ENCODE measurements at regions not wholly inside any gene's neighbourhood (a gene's known extent, or its start where the extent isn't known, plus 50 kb on each side); places are given as distances from the start of the nearest gene placed in this dataset.
A peak's percentile ranks its signal among the peaks of the same experiment; 100 is the strongest.

DNA sequence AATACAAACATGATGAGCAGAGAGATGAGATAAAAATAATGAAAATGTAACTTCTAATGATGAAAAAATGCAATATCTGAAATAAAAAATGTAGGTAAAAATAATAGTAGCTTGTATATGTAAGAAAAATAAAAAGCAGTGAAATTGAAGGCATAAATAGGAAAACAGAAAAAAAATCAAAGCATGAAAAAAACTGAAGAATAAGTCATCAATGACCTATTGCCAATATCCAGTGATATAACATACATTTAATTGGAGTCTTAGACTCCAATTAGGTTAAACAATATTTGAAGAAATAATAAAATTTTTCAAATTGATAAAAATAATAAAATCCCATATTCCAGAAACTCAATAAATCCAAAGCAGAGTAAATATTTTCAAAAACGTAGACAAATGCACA lies 114.0 kb upstream of the HDGFL1 start:
- DNase-seq (ENCODE audit: low read depth in 4 of 4, low spot score in 3 of 4): no peak

DNA sequence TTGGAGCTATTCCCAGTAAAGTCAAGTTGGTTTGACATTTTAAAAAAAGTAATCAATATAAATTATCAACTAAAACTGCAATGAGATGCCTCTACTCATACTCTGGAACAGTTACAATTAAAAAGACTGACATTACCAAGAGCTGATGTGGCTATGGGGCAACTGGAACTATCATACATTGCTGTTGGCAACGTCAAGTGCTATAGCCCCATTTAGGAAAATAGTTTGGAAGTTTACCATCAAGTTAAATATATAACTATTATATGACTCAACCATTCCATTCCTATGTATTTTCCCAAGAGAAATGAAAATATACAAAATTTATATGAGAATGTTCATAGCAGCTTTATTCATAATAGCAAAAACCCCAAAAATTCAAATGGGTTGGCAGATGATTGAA lies 111.4 kb upstream of the HDGFL1 start:
- DNase-seq (ENCODE audit: low read depth in 4 of 4, low spot score in 3 of 4): no peak

DNA sequence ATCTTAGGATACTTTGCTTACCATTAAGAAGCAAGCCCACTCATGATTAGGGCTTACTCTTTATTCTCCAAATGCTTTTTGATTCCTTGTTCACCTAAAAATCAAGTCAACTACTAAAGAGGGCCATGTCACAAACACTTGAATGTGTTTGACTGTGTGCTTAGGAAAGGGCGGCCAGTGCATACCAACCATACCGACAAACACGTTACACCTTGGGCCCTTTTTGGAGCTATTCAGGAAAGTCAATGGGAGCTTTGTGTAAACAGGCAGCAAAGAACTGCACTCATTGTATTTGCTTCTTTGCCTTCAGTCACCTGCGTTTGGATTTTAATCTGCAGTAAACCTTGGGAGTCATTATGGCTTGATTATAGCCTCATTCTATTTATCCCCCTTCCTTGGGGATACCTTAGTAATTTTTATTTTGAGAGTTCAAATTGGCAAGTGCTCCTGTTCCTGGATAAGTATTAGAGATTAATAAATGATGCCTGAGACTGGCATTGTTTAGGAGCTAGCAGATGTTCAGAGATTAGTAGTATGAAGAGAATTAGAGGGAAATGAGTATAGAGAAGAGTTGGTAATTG lies 102.6 kb upstream of the HDGFL1 start:
- DNase-seq (ENCODE audit: low read depth in 4 of 4, low spot score in 3 of 4): no peak

DNA sequence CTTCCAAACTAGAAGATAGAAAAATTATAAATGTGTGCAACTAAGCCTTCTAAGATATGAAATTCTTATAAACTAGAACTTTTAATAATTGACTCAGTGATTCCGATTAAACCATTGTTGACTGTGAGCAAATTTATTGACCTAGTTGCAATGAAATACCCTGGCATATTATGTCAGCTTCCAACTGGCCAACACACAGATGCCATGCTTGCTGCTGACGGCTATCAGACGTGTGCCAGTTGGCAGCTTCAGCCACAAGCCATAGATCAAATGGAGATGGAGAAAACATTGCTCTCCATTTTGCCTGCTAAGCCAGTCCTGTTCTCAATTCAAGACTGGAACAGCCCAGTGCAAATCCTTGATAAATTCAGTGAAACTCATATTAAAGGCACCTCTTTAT lies 101.7 kb upstream of the HDGFL1 start:
- no peak for DNase-seq (ENCODE audit: low read depth in 4 of 4, low spot score in 3 of 4)

DNA sequence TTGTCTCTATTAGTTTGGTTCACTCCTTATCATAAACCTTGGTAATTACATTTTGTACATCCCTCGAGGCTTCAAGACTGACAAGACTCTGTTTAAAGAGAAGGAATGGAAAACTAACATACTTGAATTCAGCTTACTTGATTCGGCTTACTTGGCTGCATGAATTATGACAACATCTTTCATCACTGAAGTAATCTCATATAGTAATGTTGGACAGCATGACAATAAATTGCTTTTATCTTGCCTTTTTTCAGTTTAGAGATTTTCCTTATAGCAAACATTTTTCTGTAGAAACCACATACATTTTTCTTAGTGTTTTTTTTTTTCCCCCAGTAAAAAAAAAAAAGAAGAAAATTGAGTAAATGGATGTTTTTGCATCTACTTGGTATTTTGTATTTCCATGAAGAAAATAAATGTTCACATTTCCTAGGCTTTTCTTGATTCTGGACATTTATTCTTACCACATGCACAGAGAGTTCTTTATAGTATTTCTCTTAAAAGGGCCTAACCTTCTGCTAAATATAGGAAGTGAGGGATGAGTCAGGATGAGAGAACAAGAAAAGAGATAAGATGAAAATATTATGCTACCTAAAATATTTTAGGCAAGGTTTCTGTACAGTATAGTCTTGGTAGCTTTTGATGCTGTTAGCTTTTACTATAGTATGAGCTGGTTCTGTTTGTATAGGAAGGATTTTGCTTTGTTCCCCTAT lies 101.0 kb upstream of the HDGFL1 start:
- no peak for DNase-seq (ENCODE audit: low read depth in 4 of 4, low spot score in 3 of 4)

DNA sequence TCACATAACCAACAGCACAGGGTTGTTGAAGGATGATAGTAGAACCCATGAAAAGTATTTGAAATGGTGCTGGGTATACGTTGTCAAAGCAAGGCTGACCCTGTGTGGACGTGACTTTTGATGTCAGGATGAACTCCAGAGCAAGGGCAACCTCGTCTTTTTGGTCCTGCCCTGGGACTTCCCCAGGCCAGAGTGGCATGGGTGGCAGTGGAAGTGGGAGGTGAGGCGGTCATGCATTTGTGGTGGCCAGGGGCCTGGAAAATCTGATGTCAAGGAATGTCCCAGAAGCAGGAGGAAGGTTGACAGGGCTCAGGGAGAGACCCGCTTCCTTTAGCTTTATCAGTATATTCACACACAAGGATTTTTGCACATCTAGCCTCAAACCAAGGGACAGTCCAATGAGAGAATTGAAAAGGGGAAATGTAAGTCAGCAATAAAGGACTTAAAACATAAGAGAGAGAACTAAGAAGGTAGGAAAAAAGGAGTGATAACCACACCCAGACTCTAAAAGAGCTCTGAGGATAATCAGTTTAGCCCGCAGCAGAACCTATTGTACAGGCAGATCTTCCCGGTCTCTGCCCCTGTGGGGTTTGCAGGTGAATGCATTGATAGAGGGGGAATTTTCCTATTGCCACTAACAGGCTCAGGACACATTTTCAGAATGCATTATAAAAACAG lies 98.8 kb upstream of the HDGFL1 start:
- DNase-seq (ENCODE audit: low read depth in 4 of 4, low spot score in 3 of 4): no peak

DNA sequence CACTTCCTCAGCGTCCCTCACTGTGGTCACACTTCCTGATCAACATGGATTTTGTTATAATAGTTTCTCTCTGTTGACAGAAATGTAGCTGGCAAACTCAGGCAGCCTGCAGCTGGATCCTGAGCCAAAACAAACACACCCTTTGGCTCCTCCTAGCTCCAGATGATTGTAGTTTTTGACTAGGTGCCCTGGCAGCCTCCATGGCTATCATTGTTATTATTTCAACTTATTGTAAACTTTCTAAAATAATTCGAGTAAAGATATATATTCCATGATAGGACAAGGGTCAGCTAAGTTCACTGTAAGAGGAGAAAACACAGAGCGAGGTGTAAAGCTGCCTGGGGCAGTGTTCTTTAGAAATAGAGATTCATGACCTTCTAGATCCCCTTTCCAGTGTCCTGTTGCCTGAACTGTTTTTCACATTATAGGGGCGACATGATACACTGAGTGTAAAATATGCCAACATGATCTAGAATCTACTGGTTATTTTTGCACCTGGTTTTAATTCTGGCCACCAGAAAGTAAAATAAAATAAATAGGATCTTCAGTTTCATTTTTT lies 98.2 kb upstream of the HDGFL1 start:
- peak in 1 of 4 donors; percentile 48 for DNase-seq (ENCODE audit: low read depth in 4 of 4, low spot score in 3 of 4)

DNA sequence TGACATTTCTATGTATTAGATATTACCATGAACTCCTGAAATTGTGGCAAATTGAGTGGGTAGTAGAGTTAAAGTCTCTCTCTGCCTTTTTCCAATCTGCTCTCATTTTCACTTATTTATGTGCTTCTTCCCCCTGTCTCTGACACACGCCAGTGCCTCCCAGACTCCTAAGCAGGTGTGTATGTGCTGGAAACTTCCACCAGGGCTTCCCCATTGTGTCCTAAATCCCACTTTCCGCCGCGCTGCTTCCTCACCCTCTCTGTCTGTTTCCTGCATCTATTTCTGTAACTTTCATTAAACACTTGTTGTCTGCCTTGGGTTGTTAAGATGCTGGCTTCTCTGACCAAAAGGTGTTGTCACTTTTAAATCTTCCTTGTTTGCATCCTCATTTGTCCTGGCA lies 97.6 kb upstream of the HDGFL1 start:
- DNase-seq (ENCODE audit: low read depth in 4 of 4, low spot score in 3 of 4): no peak

DNA sequence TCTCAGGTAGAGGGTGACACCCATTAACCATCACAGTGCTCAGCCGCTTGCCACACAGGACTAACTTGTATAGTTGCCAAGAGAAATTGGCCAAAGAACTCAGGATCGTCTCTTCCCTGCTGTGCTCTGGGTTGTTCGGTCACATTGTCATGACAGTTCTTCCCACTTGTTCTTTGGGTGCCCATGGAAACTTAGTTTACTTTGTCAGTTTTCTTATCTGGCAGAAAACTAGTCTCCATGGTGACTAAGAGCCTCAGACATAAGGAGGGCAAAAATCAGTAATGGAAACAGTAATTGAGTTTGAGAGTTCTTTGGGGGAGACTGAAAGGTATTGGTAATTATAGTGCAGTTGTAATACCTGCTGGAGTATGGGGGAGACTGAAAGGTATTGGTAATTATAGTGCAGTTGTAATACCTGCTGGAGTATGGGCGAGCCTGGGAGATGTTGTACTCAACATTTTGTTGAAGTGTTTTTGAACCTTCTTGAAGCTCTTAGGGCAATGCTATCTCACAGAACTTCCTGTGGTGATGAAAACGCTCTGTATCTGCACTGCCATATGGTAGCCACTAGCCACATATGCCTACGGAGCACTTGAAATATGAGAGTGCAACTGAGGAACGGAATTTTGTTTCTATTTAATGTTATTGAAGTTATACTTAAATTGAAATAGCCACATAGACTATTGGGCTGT lies 95.2 kb upstream of the HDGFL1 start:
- DNase-seq (ENCODE audit: low read depth in 4 of 4, low spot score in 3 of 4): no peak

DNA sequence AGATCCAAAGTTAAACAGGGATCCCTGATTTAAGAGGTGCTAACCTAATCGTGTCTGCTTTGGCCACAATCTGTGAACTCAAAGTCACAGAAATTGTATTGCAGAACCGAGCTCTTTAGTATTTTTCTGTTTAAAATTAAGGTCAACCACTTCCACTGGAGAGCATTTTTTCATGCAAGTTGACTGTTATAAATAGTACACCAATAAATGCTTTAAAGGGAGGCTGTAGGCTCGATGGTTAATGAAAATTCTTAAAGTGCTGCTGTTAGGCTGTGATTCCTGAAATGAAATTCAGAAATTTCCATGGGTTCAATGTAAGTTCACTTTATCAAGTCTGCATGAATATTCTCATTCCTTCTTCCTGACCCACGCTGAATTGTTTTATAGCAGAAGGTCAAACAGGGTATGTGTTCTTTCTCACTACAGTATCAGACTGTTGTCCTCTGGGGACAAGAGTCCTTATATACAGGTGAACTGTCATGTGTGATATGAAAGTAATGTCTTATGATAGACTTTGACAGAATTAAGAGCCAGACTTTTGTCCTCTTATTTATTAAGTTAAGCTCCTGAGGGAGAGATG lies 92.5 kb upstream of the HDGFL1 start:
- DNase-seq (ENCODE audit: low read depth in 4 of 4, low spot score in 3 of 4): no peak

DNA sequence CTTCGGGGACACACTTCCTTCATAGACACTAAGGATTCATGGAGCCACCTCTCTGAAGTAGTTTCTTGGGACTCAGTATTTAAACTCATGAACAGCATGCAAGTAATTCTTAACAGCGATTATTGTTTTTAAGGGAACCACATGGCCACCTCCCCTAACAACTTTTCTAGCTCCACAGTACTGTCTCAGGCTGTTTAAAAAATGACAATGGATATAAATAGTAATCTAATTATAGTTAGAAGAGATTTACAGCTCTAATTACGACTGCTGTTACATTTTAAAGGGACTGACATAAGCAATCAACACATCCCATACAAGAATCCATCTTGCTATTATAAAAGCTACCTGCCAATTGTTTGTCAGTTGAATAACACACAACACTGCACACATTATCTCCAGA lies 72.1 kb upstream of the HDGFL1 start:
- no peak for DNase-seq (ENCODE audit: low read depth in 4 of 4, low spot score in 3 of 4)

DNA sequence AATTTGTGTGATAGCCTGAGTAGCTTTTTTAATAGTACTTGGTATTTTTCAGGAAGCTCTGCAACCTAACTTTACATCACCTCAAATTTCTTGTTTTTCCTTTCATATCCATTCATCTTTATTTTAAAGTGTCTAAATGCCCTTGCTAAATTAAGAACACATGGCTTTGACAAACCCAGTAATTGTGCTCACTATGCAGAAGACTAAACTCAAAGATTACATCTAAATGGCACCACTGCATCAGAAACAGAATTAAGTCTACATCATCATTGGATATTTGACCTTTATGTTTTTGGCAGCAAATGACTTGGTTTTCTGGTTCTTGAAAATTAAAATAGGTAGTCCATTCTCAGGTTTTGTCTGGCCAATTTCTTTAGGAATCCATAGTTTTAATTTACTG lies 69.6 kb upstream of the HDGFL1 start:
- no peak for DNase-seq (ENCODE audit: low read depth in 4 of 4, low spot score in 3 of 4)

DNA sequence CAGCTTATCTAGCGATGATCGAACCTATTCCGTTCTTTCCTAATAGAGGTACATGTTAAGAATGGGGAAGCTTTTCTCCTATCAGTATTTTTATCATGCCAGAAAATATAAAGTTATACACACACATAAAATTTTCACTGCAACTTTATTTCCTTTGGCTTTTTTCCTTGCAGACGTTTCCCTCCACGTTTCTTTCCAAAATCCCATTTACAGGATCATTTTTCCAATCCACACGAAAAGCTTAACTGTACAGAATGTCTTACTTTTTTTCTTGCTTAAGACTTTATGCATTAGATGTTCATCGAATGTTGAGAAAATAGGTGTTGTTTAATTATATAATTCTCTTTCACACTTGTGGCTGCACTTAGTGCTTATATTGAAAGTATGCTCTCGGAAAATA lies 62.9 kb upstream of the HDGFL1 start:
- DNase-seq (ENCODE audit: low read depth in 4 of 4, low spot score in 3 of 4): no peak

DNA sequence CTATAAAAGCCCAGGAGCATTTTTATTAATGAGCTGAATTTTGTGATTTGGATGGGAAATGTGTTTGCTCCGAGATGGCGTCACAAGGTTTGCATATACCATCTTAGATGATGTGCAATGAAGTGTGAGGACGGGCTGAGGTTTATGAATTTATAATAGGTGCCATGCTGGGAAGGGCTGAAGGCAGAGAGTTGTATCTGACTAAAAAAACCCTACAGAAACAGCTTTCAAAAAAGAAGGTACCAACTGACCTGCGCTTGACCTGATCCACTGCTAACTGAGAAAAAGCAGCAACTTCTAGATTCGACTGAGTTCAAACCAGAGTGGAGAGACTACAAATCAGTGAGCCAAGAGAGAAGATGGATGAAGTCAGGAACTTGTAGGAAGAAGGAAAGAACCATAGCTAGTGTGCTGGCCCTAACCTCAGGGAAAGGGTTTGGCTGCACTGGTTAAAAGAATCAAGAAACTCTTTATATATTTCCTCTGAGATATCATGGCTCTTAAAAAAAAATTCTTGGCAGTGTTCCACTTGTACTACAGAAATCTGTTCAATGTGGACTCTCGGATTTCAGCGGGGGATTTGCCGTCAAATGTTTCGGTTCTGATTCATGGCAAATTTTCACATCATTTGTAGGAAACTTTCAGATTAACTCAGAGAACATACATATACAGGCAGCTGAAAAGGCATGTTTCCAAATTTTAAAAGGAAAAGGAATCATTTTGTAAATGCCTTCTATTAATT lies 56.5 kb upstream of the HDGFL1 start:
- no peak for DNase-seq (ENCODE audit: low read depth in 4 of 4, low spot score in 3 of 4)

DNA sequence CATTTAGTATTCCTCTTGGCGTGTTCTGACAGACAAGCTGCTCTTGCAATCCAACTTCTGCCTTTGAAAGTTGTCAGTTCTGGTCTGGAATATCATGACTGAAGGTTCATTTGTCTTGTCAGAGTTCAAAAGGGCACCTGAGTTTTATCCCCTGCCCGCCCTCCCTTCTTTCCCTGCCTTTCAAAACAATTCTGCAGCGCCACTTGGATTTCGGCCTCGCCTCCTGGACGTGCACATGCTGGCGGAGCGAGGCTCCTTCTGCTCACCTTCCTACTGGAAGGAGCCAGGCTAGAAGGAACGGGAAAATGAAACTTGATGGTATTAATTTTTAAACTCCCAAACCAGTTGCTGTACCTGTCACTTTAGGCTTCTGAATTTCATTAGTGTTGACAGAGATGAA lies 55.7 kb upstream of the HDGFL1 start:
- DNase-seq (ENCODE audit: low read depth in 4 of 4, low spot score in 3 of 4): no peak

DNA sequence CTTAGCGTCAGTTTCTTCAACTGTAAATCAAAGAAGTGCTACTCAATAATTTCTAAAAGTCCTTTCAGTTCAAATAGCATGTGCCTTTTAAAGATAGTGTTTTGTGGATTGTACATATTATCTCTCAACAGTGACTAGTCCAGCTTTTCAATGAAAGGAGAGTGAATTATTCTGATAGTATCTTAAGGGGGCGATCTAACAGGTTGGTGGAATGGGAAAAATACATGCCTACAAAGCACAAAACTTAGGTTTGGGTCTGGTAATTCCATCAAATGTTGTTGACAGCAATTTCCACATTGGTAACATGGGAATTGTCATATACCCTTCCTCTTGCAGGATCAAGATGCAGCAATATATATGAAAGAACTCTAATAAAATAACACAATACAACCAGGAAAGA lies 50.1 kb upstream of the HDGFL1 start:
- no peak for DNase-seq (ENCODE audit: low read depth in 4 of 4, low spot score in 3 of 4)

Measured in left renal pelvis (tissue), 4 donors.